PFSK-1 (cell line): ENCODE measurements at regions not wholly inside any gene's neighbourhood (a gene's known extent, or its start where the extent isn't known, plus 50 kb on each side); places are given as distances from the start of the nearest gene placed in this dataset.

Experiments used
- FOXP2 ChIP-seq: optimal IDR thresholded peaks from 2 replicates; pipeline ENCODE3; 2011; ENCODE audit warnings: borderline replicate concordance, control low read depth, inconsistent platforms; ENCODE audit not compliant: insufficient read depth; ENCODE audit errors: extremely low read length, extremely low read depth
- POLR2AphosphoS5 ChIP-seq: IDR thresholded peaks from 2 replicates; pipeline ENCODE4 v1.6.1; 2012; ENCODE audit warnings: low read depth, mild to moderate bottlenecking, control low read depth, low read length, moderate library complexity
- REST ChIP-seq, 2 experiments: IDR thresholded peaks; 2 replicates each; pipeline versions ENCODE4 v1.6.1 to v1.8.0; 2011 to 2012; ENCODE audit warnings: low read depth in 2 of 2, low read length in 2 of 2, control low read depth in 1 of 2, inconsistent platforms in 1 of 2, mild to moderate bottlenecking in 1 of 2, moderate library complexity in 1 of 2; ENCODE audit not compliant: insufficient read depth in 1 of 2
- SIN3A ChIP-seq: IDR thresholded peaks from 2 replicates; pipeline ENCODE4 v1.6.1; 2012; ENCODE audit warnings: mild to moderate bottlenecking, low read length, moderate library complexity, borderline replicate concordance; ENCODE audit not compliant: insufficient read depth
- TAF1 ChIP-seq: IDR thresholded peaks from 2 replicates; pipeline ENCODE4 v1.6.1; 2012; ENCODE audit warnings: low read length, control low read depth, borderline replicate concordance; ENCODE audit not compliant: insufficient read depth

GRCh38 chr17:33436321-33436720 is 143.2 kb upstream of the ASIC2 start:
- TF ChIP-seq FOXP2 (no peak), REST (IDR thresholded peaks at IDR 0.05; ENCODE audit: insufficient read depth in 1 of 2, low read depth in 2 of 2, low read length in 2 of 2) (no peak), TAF1 (no peak), POLR2AphosphoS5 (no peak), SIN3A (no peak)

- TF ChIP-seq POLR2AphosphoS5 (no peak), TAF1 (no peak), FOXP2 (no peak), REST (IDR thresholded peaks at IDR 0.05; ENCODE audit: insufficient read depth in 1 of 2, low read depth in 2 of 2, low read length in 2 of 2) (no peak)
Measured at GRCh38 chr17:33438139-33438538, 145.0 kb upstream of the ASIC2 start.

GRCh38 chr17:33438578-33438977 is 145.5 kb upstream of the ASIC2 start:
- TF ChIP-seq TAF1 (no peak), FOXP2 (no peak), SIN3A (no peak)

- no peak for TF ChIP-seq REST (IDR thresholded peaks at IDR 0.05; ENCODE audit: insufficient read depth in 1 of 2, low read depth in 2 of 2, low read length in 2 of 2)
- TF ChIP-seq TAF1, result no peak
- no peak for TF ChIP-seq FOXP2
- no peak for TF ChIP-seq POLR2AphosphoS5
- TF ChIP-seq SIN3A, result no peak
Measured at GRCh38 chr17:33442320-33442719, 149.2 kb upstream of the ASIC2 start.

- TF ChIP-seq REST (IDR thresholded peaks at IDR 0.05; ENCODE audit: insufficient read depth in 1 of 2, low read depth in 2 of 2, low read length in 2 of 2), result no peak
- no peak for TF ChIP-seq POLR2AphosphoS5
- no peak for TF ChIP-seq FOXP2
- no peak for TF ChIP-seq TAF1
- no peak for TF ChIP-seq SIN3A
Measured at GRCh38 chr17:33444731-33445130, 151.6 kb upstream of the ASIC2 start.
